Ishikawa (cell line): ENCODE measurements at regions not wholly inside any gene's neighbourhood (a gene's known extent, or its start where the extent isn't known, plus 50 kb on each side); places are given as distances from the start of the nearest gene placed in this dataset.

ENCODE experiments used
- CEBPB ChIP-seq: IDR thresholded peaks from 2 replicates; pipeline ENCODE4 v1.6.1; 2012
- CREB1 ChIP-seq: IDR thresholded peaks from 2 replicates; pipeline ENCODE4 v1.6.1; 2012; ENCODE audit warnings: low read depth
- EGR1 ChIP-seq: IDR thresholded peaks from 2 replicates; pipeline ENCODE4 v1.6.1; 2012
- EP300 ChIP-seq: IDR thresholded peaks from 2 replicates; pipeline ENCODE4 v1.6.1; 2012; ENCODE audit warnings: borderline replicate concordance
- MAX ChIP-seq: IDR thresholded peaks from 2 replicates; pipeline ENCODE4 v1.6.1; 2012
- RAD21 ChIP-seq: IDR thresholded peaks from 2 replicates; pipeline ENCODE4 v1.6.1; 2012; ENCODE audit warnings: low read depth
- REST ChIP-seq: IDR thresholded peaks from 2 replicates; pipeline ENCODE4 v1.6.1; 2012; ENCODE audit warnings: low read depth, mild to moderate bottlenecking
- TAF1 ChIP-seq: IDR thresholded peaks from 2 replicates; pipeline ENCODE4 v1.6.1; 2012; ENCODE audit warnings: low read depth, mild to moderate bottlenecking
- TCF12 ChIP-seq: IDR thresholded peaks from 2 replicates; pipeline ENCODE4 v1.6.1; 2012; ENCODE audit warnings: low read depth
- TEAD4 ChIP-seq: IDR thresholded peaks from 2 replicates; pipeline ENCODE4 v1.6.1; 2012
- USF1 ChIP-seq: IDR thresholded peaks from 2 replicates; pipeline ENCODE4 v1.6.1; 2012
- YY1 ChIP-seq: IDR thresholded peaks from 2 replicates; pipeline ENCODE4 v1.6.1; 2012; ENCODE audit warnings: low read depth
- ZBTB7A ChIP-seq: IDR thresholded peaks from 2 replicates; pipeline ENCODE4 v1.6.1; 2012; ENCODE audit warnings: low read depth

- TF ChIP-seq EP300 (no peak), USF1 (no peak), TAF1 (no peak), RAD21 (no peak), TEAD4 (no peak), REST (no peak), MAX (no peak), EGR1 (no peak), YY1 (no peak), TCF12 (no peak), ZBTB7A (no peak), CREB1 (no peak), CEBPB (no peak)
These were observed 109.6 kb downstream of the TMEM130 start for GRCh38 chr7:98760201-98760651.
